GM21515 (cell line): ENCODE measurements at regions not wholly inside any gene's neighbourhood (a gene's known extent, or its start where the extent isn't known, plus 50 kb on each side); places are given as distances from the start of the nearest gene placed in this dataset.
"Not testable (repeated sequence)": the region's sequence is repeated elsewhere in the genome, so short reads cannot be mapped to it uniquely, and the experiment has no call there.

ENCODE experiments used
- ATAC-seq: cut with Tn5 transposase; IDR thresholded peaks from one replicate; pipeline ENCODE4 v1.9.1; 2021; ENCODE audit not compliant: unreplicated experiment

DNA sequence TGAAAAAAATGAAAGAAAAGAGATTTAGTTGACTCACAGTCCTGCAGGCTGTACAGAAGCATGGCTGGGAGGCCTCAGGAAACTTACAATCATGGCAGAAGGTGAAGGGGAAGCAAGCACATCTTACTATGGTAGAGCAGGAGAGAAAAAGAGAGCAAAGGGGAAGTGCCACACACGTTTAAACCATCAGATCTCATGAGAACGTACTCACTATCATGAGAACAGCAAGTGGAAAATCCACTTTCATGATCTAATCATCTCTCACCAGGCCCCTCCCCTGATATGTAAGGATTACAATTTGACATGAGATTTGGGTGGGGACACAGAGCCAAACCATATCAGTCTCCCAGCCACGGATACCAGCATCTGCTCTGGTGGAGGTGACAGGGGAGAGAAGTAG is 50.8 kb upstream of the CPOX start:
- no peak for ATAC-seq

DNA sequence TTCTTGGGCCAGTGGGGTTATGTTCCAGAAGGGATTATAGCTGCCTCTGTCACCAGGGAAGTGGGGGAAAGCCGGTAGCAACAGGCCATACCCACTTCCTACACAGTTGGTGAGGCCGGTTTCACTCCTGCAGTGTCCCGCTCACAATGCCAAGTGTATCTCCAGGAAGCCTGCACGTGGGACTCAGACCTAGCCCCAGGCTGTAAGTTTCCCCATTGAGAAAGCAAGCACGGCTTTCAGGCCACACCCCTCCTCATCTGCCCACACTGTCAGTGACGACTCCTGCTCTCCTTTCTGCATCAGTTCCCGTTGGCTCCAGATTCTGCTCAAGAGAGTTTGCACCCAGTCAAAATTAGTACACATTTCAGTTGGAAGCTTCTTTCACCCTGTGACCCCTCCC is 51.6 kb upstream of the CPOX start:
- no peak for ATAC-seq

DNA sequence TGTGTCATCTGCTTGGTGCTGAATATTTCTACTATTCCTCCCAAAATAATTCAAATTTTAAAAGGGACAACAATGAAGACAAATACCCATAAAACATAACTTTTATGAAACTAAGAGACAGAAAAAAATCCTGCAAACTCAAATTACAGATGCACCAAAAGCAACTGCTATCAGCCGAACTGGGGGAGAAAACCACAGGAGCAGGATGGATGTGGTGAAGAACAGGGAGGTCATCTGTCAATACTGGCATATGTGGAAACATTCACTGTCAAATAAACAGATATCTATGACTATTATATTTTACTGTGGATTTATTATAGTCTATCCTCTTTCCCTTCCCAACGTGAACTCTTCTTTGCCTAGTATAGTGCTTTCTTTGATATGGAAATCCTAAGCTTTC is 53.3 kb upstream of the CPOX start:
- ATAC-seq = no peak

DNA sequence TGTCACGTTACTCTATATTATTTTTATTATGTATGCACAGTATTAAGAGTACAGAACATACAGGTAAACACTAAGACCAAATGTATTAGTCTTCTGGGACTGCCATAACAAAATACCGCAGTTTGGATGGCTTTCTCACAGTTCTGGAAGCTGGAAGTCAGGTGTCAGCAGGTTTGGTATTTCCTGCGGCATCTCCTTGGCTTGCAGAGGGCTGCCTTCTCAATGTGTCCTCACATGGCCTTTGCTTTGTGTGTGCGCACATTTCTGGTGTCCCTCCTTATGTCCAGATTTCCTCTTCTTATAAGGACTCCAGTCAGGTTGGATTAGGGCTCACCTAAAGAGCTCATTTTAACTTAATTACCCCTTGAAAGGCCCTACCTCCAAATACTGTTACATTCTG is 53.8 kb upstream of the CPOX start:
- ATAC-seq = no peak

DNA sequence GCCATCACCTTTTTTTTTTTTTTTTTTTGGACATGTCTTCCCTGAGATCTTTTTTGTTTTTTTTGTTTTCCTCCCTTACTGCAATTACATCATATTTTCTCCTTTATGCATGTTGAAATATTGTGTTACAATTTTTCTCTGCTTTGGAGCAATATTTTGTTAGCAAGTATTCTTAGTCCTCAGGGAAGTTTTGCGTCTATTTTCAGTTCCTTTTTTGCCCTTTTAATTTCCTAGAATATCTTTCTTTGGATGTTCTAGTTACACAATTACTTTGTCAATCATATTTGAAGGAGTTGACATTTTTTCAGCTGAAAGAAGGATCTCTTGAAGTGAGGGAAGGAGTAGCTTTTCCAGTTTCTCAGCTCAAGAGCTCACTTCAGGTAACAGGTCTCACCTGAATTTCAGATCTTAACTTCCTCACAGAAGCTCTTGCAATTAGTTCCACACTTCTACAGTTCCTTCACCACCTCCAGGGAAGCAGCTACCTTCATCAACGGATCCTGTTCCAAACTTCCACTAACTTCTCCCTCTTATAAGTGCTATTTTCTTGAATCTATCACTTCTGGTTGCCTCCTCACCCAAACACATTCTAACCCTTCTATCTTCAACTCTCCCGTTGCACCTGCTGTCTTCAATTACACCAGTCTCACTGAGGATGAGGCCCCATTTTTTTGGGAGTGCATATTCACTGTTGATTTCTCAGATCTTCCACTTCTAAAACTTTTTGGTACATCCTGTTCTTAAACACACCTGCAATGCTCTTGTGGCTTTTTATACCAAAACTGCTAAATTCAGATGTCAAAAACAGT is 57.8 kb upstream of the CPOX start:
- no peak for ATAC-seq

DNA sequence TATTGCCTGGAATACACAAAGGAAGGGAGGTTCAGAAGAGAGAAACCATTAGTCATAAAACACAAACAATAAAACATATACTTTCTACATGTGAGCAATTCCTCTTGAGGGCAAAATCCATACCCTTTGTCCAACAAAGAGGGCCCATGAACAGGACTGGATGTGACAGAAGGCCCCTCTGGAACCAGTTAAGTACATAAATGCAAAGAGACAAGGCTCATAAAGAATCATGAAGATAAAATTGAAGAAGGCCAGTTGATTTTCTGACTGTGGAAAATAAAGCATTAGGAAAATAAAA is 58.3 kb upstream of the CPOX start:
- ATAC-seq = no peak

DNA sequence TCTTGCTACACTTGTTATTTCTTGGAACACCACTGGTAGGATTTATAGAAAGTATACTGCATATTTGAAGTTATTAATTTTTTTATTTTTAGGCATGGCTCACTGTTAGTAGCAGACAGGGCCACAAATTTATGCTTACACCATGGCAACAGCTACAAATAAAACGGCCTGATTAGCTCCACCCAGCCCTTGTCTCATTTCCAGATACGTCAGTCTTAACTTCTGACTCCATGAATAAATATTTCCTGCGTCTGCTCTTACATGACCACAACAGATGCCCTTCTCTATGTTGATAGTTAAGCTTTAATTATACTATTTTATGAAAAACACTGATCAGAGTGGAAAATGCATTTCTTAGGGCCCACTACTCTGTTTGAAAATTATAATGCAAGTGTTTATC is 62.3 kb upstream of the CPOX start:
- no peak for ATAC-seq

DNA sequence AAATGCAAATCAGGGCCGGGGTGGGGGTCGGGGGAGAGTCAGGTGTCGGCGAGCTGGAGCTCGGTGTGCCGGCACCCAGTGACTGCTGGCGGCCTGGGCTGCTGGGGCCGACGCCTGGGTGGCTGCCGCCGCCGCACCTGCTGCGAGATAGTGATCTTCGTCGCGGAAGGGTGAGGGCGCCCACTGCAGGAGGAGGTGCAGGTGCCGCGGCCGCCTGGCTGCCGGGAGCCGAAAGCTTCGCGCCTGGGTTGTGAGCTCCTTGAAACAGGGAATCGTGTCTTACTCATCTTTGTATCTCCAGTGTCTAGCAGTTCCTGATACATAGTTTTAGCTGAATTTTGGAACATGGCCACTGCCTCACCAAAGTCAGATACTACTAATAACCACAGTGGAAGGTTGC is 64.0 kb upstream of the CPOX start:
- ATAC-seq = peak; percentile 91

DNA sequence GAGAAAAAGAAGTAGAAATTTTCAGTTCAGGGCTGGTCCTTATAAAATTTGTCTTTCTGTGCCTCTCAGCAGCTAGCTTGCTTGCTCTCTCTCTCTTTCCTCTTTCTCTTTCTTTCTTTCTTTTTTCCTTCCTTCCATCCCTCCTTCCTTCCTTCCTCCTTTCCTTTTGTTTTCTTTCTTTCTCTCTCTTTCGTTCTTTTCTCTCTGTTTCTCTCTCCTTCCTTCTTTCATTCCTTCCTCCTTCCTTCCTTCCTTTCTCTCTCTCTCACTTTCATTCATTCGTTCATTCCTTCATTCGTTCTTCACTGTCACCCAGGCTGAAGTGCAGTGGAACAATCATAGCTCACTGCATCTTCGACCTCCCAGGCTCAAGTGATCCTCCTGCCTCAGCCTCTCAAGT is 69.3 kb upstream of the CPOX start:
- ATAC-seq = no peak

DNA sequence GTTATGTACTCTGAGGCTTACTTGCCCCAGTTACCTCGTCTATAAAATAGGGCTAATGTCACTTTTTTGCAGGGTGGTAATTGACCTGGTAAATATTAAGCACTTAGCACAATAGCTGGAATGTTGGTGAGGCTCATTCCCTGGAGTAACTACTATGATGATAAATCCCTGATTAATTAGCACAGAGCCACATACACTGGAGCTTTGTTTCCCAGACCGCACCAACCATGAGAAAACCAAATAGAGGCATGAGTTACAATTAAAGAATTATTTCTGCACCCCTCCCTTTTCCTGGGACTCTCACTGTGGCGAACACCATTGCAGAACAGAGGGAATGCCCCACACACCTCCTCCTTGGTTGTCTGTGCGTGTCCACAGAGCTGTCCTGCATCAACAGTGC is 76.6 kb upstream of the CPOX start:
- no peak for ATAC-seq

DNA sequence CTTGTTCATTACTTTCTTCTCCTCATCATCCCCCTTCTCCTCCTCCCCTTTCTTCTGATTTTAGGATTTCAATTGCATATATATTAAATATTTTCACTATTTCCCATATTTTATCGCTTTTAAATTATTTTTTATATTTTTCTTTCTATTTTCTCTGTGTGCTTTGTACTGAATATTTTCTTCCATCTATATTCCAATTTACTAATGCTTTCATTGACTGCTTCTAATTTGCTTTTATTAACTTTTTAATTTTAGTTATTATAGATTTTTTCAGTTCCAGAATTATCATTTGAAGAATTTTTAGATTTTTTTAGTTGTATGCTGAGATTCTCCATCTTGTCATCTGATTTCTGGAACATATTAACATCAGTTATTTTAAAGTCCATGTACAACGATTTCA is 83.2 kb upstream of the ST3GAL6 start:
- ATAC-seq = no peak

DNA sequence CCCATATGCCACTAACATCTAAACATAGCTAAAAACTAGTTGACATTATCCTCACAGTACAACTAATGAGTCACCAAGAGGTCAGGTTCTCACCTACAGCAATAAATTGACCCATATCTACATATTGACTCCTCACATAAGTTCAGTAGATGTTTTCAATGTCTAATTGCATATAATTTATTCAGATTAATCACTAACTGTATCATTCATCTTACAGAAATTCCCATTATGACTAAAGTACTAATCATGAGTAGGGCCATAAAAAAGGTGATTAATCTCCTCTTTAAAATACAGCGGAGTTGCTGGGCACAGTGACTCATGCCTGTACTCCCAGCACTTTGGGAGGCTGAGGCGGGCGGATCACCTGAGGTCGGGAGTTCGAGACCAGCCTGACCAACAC is 82.4 kb upstream of the ST3GAL6 start:
- no peak for ATAC-seq

DNA sequence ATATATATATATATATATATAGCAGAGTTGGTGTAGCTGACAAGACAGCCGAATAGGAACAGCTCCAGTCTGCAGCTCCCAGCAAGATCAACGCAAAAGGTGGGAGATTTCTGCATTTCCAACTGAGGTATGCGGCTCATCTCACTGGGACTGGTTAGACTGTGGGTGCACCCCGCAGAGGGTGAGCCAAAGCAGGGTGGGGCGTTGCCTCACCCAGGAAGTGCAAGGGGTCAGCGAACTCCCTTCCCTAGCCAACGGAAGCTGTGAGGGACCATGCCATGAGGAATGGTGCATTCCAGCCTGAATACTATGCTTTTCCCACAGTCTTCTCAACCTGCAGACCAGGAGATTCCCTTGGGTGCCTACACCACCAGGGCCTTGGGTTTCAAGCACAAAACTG is 81.7 kb upstream of the ST3GAL6 start:
- ATAC-seq = no peak

DNA sequence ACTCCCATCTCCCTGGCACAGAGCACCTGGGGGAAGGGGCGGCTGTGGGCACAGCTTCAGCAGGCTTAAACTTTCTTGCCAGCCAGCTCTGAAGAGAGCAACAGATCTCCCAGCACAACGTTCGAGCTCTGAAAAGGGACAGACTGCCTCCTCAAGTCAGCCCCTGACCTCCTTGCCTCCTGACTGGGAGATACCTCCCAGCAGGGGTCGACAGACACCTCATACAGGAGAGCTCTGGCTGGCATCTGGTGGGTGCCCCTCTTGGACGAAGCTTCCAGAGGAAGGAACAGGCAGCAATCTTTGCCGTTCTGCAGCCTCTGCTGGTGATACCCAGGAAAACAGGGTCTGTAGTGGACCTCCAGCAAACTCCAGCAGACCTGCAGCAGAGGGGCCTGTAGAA is 80.7 kb upstream of the ST3GAL6 start:
- not testable (repeated sequence) for ATAC-seq

DNA sequence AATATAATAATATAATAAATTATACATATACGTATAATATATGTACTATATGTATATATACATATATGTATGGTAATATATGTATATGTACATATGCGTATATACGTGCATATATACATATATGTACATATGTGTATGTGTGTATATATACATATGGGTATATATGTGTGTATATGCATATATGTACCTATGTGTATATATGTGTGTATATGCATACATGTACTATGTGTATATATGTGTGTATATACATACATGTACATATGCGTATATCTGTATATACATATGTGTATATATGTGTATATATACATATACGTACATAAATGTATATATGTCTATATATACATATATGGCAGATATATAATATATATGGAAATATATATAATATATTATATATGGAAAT is 74.8 kb upstream of the ST3GAL6 start:
- no peak for ATAC-seq

DNA sequence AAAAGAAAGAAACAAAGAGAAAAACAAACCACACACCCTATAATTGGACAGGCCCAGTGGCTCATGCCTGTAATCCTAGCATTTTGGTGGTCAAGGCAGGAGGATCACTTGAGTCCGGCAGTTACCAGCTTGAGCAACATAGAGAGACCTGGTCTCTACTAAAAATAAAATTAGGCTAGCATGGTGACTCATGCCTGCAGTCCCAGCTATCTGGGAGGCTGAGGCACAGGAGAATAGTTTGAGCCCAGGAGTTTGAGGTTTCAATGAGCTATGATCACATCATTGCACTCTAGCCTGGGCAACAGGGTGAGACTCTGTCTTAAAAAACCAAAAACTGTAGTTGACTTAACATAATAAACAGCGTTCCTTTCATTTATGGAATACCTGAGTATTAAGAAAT is 72.3 kb upstream of the ST3GAL6 start:
- ATAC-seq = no peak

DNA sequence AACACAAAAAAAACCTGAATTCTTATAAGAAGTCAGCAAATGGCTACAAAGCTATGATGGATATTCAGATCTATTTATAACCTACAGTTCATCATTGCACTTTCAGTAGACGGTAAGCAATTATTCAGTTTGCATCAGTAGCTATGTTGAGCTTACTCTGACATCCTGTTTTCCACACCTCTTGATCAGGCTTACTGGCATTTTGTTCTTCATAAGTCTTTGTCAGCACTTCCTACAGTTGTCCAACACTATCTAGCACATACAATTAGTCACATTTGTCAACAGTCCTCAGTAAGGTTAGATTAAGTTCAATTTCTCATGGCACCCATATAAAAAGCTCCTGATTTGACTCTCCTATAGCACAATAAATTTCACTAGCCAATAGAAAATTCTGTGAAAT is 71.2 kb upstream of the ST3GAL6 start:
- no peak for ATAC-seq

DNA sequence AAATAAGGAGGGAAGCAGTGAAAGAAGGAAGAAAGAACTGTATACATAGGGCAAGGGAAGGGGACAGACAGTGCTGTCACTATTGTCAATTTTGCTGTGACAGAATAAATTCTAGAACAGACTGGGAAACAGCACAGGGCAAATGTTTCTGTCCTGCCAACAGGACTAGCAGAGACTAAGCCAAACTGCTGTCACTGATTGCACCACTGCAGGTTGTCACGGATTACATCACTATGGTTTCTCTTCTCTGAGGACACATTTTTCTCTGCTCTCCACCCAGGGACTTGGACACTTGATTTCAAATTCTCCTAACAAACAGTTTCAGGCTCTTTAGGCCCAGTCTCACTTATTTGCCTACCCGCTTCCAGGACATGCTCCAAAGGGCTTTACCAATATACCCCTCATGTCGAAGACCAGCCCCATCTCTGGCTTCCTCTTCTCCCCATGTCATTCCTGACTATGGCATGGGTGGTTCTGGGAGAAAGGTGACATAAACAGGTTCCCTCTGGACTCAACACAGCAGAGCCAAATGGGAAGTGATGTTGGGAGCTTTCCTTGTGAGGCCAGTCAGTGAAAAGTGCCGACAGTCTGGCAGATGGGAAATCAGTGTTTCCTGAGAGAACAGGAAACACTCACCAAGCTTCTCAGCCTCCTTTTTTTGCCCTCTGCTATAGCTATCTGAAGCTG is 70.2 kb upstream of the ST3GAL6 start:
- ATAC-seq = no peak

DNA sequence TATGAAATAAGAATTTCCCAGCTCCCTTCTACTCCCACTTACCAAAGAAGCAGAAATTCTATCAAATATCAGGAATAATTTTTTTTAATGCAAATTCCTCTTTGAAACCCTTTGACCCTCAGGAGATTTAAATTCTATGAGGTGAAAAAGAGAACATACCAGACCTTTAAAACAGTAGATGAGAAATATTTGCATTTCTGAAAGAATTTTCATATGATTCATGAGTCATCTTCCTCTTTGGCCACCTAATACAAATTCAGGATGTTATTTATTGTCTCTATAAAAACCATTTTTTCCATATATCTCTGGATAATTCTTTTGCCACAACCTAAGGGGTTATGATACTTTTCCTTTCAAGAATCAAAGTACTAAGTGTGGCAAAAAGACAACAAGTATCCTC is 67.3 kb upstream of the ST3GAL6 start:
- ATAC-seq = no peak

DNA sequence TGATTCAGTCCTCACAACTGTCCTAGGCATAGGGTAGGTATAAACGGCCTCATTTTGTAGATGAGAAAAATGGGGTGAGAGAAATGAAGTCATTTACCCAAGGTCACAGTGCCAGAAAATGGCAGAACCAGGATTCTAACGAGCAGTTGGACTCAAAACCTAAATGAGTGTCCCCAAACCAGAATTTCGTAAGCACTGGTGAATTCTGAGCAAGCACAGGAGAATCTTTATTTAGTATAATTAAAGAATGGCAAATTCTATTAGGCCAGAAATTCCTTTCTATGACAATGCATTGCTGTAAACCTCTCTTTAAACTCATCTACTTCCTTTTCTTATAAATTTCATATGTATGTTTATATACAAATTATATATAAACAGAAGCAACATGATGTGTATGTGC is 66.8 kb upstream of the ST3GAL6 start:
- ATAC-seq = not testable (repeated sequence)

DNA sequence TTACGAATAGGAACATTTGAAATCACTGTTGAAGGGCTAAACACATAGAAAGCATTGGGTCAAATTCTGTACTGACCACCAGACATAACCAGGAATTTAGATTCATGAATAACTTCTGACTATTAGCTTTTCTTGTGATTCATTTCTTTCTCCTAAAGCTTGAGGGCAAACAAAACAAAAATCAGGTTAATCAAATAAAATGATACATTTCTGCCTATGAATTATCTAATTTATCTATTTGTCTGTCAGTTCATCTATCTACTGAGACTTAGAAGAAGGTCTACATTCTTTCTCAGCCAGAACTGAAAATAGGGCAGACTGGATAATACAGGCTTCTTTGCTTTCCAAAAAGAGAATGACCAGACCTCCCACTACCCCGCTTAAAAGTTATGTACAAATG is 65.9 kb upstream of the ST3GAL6 start:
- no peak for ATAC-seq

DNA sequence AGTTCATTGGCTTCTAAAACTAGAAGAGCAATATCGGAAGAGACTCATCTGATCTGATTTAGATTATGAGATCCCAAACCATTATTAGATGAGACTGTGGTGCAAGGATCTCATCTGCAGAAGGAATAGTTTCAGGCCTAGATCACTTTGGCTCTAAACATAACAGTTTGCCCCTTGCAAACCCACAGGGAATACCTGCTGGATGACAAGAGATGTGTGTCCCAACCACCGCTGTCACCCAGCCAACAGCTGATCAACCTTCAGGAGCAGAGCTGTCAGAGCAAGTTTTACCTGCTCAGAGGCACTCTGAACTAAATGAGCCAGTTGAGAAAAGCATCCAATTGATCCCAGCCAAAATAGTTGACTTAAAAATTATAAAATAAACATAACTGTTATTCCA is 64.0 kb upstream of the ST3GAL6 start:
- no peak for ATAC-seq

DNA sequence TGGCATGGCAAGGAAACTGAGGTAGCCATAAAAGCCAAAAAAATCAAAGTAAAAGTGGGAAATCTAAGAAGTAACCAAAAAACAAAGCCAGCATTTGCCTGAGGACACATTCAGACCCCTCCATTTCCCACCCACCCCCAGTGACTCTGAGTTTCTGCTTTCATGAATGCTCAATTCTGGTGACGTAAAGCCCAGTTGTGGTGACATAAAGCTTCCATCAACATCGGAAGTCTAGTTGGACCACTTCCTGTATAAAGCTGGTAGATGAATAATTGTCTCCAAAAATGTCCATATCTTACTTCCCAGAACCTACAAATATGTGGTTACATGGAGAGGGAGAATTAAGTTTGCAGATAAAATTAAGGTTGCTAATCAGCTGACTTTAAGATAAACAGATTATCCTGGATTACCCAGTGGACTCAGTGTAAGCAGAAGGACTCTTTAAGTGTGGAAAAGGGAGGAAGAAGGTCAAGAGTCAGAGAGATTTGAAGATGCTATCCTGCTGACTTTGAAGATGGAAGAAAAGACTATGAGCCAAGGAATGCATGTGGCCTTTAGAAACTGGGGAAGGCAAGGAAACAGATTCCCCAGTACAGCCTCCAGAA is 62.0 kb upstream of the ST3GAL6 start:
- ATAC-seq = no peak
